NCI-H69 (cell line): ENCODE measurements at regions not wholly inside any gene's neighbourhood (a gene's known extent, or its start where the extent isn't known, plus 50 kb on each side); places are given as distances from the start of the nearest gene placed in this dataset.
"Not testable (repeated sequence)": the region's sequence is repeated elsewhere in the genome, so short reads cannot be mapped to it uniquely, and the experiment has no call there.

Experiments used
- DNase-seq: peaks from one replicate; lab custom pipeline; 2025; lab: John Stamatoyannopoulos, UW

DNA sequence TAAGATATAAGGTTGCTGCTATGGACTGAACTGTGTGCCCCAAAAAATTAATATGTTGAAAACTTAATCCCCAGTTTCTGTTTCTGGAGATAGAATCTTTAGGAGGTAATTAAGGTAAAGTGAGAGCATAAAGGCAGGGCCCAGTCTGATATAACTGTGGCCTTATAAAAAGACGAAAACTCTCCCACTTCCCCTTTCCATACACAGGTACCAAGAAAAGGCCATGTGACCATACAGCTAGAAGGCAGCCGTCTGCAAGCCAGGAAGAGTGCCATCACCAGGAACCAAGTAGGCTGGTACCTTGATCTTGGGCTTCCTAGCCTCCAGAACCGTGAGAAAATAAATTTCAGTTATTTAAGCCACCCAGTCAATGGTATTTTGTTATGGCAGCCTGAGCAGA lies 550.3 kb downstream of the SMARCA1 start:
- no peak for DNase-seq

DNA sequence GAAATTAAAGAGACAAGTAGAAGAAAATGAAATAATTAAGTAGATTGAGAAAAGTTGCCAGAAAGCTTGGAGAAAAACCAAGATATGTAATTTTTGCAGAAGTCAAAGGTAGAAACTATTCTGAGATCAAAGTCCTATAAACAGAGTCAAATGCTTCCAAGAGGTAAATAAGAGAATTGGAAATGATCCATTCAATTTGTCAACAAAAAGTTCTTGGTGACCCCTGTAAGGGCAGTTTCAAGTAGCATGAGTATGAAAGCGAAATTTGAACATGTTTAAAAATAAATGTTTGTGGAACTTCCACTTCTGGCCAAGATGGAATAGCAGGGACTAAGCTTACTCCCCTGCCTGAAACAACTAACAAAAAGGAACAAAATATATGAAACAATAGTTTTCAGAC lies 562.0 kb downstream of the SMARCA1 start:
- no peak for DNase-seq

- DNase-seq, result not testable (repeated sequence)
These were observed 568.6 kb downstream of the SMARCA1 start for GRCh38 chrX:128954697-128955096.

GRCh38 chrX:128931071-128931470 lies 592.2 kb downstream of the SMARCA1 start:
- DNase-seq, result no peak

GRCh38 chrX:128929271-128930057 lies 593.8 kb downstream of the SMARCA1 start:
- DNase-seq, result peak; percentile 87

GRCh38 chrX:128928636-128929035 lies 594.7 kb downstream of the SMARCA1 start:
- DNase-seq, result peak; percentile 81

DNA sequence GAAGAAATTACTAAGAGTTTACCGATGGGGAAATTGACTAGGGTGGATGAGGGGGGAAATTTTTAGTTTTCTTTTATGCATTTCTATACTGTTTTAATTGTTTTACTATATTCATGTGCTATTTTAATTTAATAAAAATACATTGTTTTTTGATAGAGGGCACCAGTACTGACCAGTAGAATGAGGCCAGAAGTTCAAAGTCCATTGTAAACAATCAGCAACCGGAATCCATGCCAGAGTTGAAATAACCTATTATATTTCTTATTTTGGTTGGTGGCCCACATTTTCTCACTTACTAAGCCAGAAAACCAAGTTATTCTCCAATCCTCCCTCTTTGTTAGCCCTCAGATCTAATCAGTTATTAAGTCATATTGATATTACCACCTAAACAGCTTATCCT lies 595.9 kb downstream of the SMARCA1 start:
- DNase-seq, result no peak

GRCh38 chrX:128906753-128907152 lies 616.5 kb downstream of the SMARCA1 start:
- no peak for DNase-seq

GRCh38 chrX:128901018-128901417 lies 622.3 kb downstream of the SMARCA1 start:
- DNase-seq, result no peak

GRCh38 chrX:128897621-128898020 lies 625.7 kb downstream of the SMARCA1 start:
- no peak for DNase-seq

GRCh38 chrX:128891554-128891953 lies 631.7 kb downstream of the SMARCA1 start:
- no peak for DNase-seq

DNA sequence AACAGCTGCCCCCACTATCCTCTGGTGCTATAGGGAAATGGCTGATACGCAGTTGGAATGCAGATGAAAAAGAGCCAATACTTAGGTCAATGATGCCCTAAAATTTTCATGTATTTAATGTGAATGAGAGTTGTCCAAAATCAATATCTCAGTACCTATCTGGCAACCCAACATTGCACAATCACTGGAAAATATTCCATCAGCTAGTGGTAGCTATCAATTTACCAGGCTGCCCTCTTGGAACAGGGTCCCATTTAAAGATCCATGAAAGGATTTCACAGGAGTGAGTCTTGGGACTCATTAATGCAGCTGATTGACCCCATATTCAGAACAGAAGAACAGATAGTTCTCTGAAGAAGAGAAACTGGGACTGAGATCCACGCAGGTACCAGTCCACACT lies 638.9 kb downstream of the SMARCA1 start:
- DNase-seq, result no peak

DNA sequence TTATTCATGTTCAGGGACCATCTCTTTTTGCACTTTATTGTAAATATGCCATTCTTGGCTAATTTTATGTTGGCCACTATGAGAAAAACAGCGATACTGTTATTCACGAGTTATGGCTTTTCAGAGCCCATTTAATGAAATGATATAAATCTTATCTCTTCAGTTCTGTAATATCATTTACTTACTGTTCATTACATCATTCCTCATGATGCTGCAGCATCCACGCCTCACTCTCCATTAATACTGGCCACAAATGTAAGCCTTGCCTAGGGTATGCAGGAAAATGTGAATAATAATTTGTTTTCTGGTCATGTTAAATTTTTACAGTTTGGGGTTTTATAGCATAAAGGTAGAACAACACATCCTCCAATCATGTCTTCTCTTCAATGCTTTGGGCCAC lies 639.6 kb downstream of the SMARCA1 start:
- no peak for DNase-seq

DNA sequence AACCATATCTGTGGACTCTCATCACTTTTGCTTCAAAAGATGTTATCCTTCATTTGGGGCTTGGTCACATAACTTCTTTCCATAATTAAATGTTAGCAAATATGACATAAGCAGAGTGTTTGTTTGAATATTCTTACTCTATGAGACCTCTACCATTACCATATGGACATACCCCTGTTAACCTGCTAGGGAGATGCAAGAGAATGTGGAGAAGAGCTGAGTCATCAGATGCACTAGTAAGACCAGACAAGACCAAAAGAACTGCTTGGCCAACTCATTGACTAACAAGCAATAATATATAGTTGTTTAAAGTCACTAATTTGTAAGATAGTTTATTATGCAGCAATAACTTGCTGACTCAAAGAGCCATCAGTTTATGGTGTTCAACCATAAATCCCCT lies 652.9 kb downstream of the SMARCA1 start:
- DNase-seq, result no peak

DNA sequence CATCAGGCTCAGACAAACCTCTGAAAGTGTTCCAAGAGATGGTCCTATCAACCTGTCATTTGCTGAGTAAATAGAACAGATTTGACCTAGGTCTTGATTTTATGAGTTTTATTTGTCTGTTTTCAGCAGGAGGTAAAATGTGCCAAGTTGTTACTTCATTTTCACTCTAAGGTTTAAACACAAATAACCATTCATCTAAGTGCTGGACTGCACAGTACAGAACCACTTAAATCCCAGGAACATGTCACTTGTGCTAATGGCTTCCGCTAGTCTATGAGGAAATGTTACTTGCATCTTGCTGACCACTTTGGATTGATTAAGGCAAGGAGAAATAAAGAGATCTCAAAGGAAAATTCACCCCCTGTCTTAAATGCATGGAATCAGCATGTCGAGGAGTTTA lies 660.7 kb downstream of the SMARCA1 start:
- DNase-seq, result peak; percentile 81

- no peak for DNase-seq
These were observed 674.9 kb downstream of the SMARCA1 start for GRCh38 chrX:128848374-128848773.

GRCh38 chrX:128846385-128846784 lies 676.9 kb downstream of the SMARCA1 start:
- DNase-seq, result peak; percentile 13

DNA sequence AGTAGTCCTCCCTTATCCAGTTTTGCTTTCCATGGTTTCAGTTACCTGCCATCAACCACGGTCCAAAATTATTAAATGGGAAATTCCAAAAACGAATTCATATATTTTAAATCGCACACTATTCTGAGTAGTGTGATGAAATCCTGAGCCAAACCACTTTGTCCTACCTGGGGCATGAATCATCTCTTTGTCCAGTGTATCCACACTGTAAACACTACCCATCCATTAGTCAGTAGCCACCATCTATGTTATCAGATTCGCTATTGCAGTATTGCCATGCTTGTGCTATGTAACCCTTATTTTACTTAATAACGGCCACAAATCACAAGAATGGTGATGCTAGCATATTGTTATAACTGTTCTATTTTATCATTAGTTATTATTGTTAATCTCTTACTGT lies 704.6 kb downstream of the SMARCA1 start:
- no peak for DNase-seq

- peak; percentile 59 for DNase-seq
These were observed 706.4 kb downstream of the SMARCA1 start for GRCh38 chrX:128816919-128817318.

DNA sequence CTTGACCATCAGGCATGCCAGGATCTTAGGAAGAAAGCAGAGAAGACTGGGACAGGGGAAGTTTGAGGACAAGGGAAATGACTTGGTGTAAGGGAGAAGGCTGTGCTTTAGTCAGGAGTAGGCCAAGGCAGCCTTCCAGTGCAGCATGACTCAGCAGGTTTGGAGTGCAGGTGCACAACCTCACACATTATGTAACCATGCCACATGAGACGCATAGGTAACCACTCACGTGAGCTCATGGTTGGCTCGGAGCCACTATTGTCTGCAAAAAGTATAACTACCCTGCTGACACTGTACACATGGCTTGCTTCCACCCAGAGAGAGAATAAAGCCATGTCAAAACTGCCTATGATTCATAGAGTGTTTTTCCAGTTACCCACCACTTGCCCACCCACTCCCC lies 715.9 kb downstream of the SMARCA1 start:
- peak; percentile 5 for DNase-seq

DNA sequence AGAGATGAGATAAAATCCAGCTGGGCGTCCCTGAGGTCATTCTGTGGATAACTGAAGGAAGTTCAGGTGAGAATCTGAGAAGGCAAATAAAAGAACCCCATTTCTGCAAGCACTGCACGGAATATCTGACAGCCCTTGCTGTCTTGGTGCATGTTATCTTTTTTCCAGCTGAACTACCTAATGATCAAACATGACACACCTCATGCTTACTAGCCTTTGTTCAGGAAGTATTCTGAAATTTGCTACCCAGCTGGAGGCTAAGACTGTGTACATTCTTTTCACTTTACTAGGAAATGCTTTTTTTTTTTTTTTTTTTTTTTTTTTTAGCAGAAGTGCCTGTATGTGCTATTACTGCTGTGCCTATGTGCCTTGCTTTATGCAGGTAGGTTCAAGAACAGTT lies 718.1 kb downstream of the SMARCA1 start:
- peak; percentile 50 for DNase-seq

- DNase-seq, result no peak
These were observed 718.5 kb downstream of the SMARCA1 start for GRCh38 chrX:128804828-128805227.

GRCh38 chrX:128800138-128800537 lies 723.2 kb downstream of the SMARCA1 start:
- peak; percentile 24 for DNase-seq

- DNase-seq, result not testable (repeated sequence)
These were observed 730.9 kb upstream of the ACTRT1 start for GRCh38 chrX:128783139-128783538.
